Fibroblast of mammary gland (primary cell): ENCODE measurements at regions not wholly inside any gene's neighbourhood (a gene's known extent, or its start where the extent isn't known, plus 50 kb on each side); places are given as distances from the start of the nearest gene placed in this dataset.

Experiments
- DNase-seq: peaks from one replicate; pipeline ENCODE4 v3.0.0-alpha.2; 2010; ENCODE audit warnings: low read depth
- H3K4me3 ChIP-seq: 2 replicates; pipeline ENCODE4 v1.5.1; 2011; ENCODE audit warnings: low read depth, mild to moderate bottlenecking, low read length, moderate library complexity; ENCODE audit not compliant: control insufficient read depth
- CTCF ChIP-seq: conservative IDR thresholded peaks from 2 replicates; pipeline ENCODE4 v1.5.1; 2011; ENCODE audit warnings: low read depth, low read length, inconsistent platforms; ENCODE audit not compliant: control insufficient read depth, insufficient read depth

DNA sequence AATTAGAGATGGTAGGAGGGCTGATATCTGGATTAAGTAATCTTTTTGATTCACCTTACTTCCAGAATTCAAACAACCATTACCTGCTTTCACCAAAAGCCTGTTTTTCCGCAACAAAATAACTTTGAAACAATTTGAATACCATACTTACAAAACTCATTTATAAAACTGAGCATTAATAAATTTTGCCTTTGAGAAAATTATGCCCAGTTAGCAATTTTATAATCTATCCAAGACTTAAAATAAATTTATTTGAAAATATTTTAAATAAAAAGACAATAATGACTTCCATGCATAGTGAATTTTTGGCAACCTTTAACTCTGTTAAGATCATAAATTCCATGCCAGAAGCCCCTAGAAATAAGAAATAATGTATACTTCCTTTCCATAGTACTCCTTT, 71.3 kb upstream of the FTMT start:
- H3K4me3 ChIP-seq, result no peak overlapping the region
- DNase-seq, result no peak
- no peak for TF ChIP-seq CTCF

- H3K4me3 ChIP-seq, result no peak overlapping the region
- no peak for DNase-seq
- TF ChIP-seq CTCF, result no peak
Observed at GRCh38 chr5:121783700-121784099, 68.0 kb upstream of the FTMT start.

GRCh38 chr5:121793791-121794190, 57.9 kb upstream of the FTMT start:
- DNase-seq, result no peak
- TF ChIP-seq CTCF, result no peak
- no peak overlapping the region for H3K4me3 ChIP-seq

DNA sequence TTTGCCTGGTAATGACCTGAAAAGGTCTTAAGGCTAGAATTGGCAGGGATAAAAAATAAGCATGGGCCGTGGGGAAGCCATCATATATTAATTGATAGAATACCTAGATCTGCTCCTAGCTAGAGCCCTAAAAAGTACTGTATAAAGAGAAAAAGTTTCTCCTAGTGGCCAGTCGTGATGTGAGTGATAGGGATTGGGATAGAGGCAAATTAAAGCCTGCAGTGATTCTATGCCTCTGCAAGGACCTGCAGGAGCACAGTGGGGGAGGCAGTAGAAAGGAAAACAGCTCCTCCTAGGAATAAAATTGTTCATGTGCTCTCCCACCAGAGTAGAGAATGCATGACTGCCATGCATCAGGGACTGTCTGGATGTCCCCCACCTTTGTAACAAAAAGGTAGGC, 56.2 kb upstream of the FTMT start:
- TF ChIP-seq CTCF, result no peak
- H3K4me3 ChIP-seq, result no peak overlapping the region
- DNase-seq, result no peak

DNA sequence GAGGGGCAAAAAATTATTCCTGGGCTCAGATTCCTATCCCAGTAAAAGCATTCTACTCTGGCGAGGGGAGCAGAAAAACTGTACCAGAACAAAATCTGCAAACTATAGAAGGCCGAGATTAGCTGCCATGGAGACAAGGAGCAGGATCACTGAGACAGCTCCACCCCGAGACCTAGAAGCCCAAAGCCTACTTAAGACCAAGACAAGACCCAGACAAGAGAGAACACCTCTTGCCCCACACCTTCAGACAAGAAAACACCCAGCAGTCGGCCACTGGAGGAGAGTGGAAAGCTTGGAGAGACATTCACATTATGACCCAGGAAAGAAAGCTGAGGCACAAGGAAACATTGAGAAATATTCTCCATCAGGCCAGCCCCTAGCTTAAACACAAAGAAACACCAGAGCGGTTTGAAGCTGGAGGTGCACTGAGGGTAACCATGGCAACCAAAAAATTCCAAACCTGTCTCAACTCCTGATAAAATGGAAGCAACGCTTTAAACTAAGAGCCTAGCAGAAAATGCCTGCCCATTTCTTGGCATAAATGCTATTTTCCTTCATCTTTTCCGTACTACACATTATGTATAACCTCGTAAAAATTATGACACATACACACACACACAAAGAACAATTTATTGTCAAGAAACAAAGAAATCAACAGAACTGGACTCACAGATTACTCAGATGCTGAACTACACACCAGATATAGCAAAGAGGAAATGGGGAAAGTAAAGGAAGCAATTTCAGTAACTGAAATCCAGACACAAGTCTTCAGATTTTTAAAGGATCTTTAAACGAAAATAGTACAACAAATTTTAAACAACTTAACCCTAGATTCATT, 53.8 kb upstream of the FTMT start:
- no peak overlapping the region for H3K4me3 ChIP-seq
- no peak for TF ChIP-seq CTCF
- DNase-seq, result no peak
